Stomach (tissue), 4 donors: ENCODE measurements at regions not wholly inside any gene's neighbourhood (a gene's known extent, or its start where the extent isn't known, plus 50 kb on each side); places are given as distances from the start of the nearest gene placed in this dataset.

Source experiments
- EP300 ChIP-seq: sonication (generic); formaldehyde crosslinking; IDR thresholded peaks from one replicate; pipeline ENCODE4 v1.6.1; 2017; ENCODE audit warnings: antibody characterized with exemption
- POLR2AphosphoS5 ChIP-seq, 3 donors: sonication (generic); formaldehyde crosslinking; IDR thresholded peaks; one replicate each; pipeline ENCODE4 v1.6.1; 2016; ENCODE audit warnings: antibody characterized with exemption in 3 of 3
- TF ChIP-seq, protein P1 (sequence below), 7 experiments: fragments of 450-650 bp in 4 of 7; fragments of 200-600 bp in 3 of 7; sonication (generic) in 3 of 7; IDR thresholded peaks; one replicate each; pipeline ENCODE4 v1.5.1; 2016 to 2019; ENCODE audit warnings: antibody characterized with exemption in 7 of 7, control low read depth in 2 of 7, mild to moderate bottlenecking in 1 of 7

DNA sequence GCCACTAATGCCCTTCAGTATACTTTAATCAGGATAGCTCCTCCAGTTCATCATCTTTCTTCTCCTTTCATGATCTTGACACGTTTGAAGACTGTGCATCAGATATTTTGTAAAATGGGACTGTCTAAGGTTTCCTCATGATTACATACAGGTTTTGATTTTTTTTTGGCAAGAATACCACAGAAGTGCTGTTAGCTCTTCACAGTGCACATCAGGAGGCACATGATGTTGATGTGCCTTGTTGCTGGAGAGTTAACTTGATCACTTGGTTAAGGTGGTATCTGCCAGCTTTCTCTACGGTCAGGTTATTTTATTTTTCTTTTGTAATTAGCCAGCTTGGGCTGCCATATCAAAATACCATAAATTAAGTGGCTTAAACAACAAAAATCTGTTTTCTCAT, 128.6 kb upstream of the IVNS1ABP start:
- TF ChIP-seq, protein P1, sequence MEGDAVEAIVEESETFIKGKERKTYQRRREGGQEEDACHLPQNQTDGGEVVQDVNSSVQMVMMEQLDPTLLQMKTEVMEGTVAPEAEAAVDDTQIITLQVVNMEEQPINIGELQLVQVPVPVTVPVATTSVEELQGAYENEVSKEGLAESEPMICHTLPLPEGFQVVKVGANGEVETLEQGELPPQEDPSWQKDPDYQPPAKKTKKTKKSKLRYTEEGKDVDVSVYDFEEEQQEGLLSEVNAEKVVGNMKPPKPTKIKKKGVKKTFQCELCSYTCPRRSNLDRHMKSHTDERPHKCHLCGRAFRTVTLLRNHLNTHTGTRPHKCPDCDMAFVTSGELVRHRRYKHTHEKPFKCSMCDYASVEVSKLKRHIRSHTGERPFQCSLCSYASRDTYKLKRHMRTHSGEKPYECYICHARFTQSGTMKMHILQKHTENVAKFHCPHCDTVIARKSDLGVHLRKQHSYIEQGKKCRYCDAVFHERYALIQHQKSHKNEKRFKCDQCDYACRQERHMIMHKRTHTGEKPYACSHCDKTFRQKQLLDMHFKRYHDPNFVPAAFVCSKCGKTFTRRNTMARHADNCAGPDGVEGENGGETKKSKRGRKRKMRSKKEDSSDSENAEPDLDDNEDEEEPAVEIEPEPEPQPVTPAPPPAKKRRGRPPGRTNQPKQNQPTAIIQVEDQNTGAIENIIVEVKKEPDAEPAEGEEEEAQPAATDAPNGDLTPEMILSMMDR (IDR thresholded peaks at IDR 0.05), result no peak
- TF ChIP-seq EP300 (no peak), POLR2AphosphoS5 (IDR thresholded peaks at IDR 0.05) (no peak)
